ENCODE measurements at regions not wholly inside any gene's neighbourhood (a gene's known extent, or its start where the extent isn't known, plus 50 kb on each side); places are given as distances from the start of the nearest gene placed in this dataset.

GRCh38 chr3:61358364-61358763, 107.1 kb upstream of the FHIT start (continued):
- TF ChIP-seq ZBTB40 (IDR thresholded peaks at IDR 0.05; ENCODE audit: borderline replicate concordance) = no peak
- peak; percentile 82; the same call in 1 of the 2 replicates for TF ChIP-seq BMI1 (IDR thresholded peaks at IDR 0.05; ENCODE audit: borderline replicate concordance)
- TF ChIP-seq JUNB (IDR thresholded peaks at IDR 0.05) = peak; percentile 96
- no peak for TF ChIP-seq ESRRA (IDR thresholded peaks at IDR 0.05; ENCODE audit: low read length)
- no peak for TF ChIP-seq ZBTB11 (CRISPR knock-in tag; IDR thresholded peaks at IDR 0.05)
- peak; percentile 45; the same call in 1 of the 2 replicates for TF ChIP-seq REST (IDR thresholded peaks at IDR 0.05; ENCODE audit: low read depth, low read length)
- TF ChIP-seq CTCF (IDR thresholded peaks at IDR 0.05 in 2 of 3, conservative IDR thresholded peaks at IDR 0.05 in 1 of 3; ENCODE audit: control insufficient read depth in 2 of 3, extremely low read depth in 1 of 3, insufficient read depth in 1 of 3, low read depth in 3 of 3, low read length in 3 of 3) = no peak
- no peak for TF ChIP-seq MAX (IDR thresholded peaks at IDR 0.05; ENCODE audit: low read depth, low read length)
- no peak for TF ChIP-seq HCFC1 (IDR thresholded peaks at IDR 0.05; ENCODE audit: low read length)
- peak; percentile 76 for TF ChIP-seq MEF2A (IDR thresholded peaks at IDR 0.05; ENCODE audit: insufficient read depth, low read depth, low read length)
- peak; percentile 91; the same call in 1 of the 2 replicates for TF ChIP-seq RCOR1 (conservative IDR thresholded peaks at IDR 0.05; ENCODE audit: low read depth, low read length)
- no peak for TF ChIP-seq SUPT20H (IDR thresholded peaks at IDR 0.05; ENCODE audit: borderline replicate concordance, control insufficient read depth, low read depth, low read length)
- peak; percentile 14 to 93; a peak in 2 of 4 replicates for TF ChIP-seq SRF (IDR thresholded peaks at IDR 0.05; ENCODE audit: low read depth in 2 of 2, low read length in 2 of 2)
- TF ChIP-seq POU2F2 (IDR thresholded peaks at IDR 0.05; ENCODE audit: borderline replicate concordance, low read depth, low read length) = peak; percentile 88; the same call in 2 of the 3 replicates
